OCI-LY7 (cell line): ENCODE measurements at regions not wholly inside any gene's neighbourhood (a gene's known extent, or its start where the extent isn't known, plus 50 kb on each side); places are given as distances from the start of the nearest gene placed in this dataset.

Experiments used
- BruUV-seq: library from RNA; stranded (reverse); fragments of 400-500 nt; replicated peaks from 2 replicates; lab custom pipeline; 2021; lab: Mats Ljungman, UMichigan
- CTCF ChIA-PET: fragments of 300-600 bp; sonication (Branson Sonifier 250); formaldehyde crosslinking; loops from one replicate; lab custom pipeline; 2022; ENCODE audit warnings: antibody characterized with exemption; ENCODE audit not compliant: unreplicated experiment; lab: Charles Lee
- POLR2A ChIA-PET: fragments of 300-600 bp; sonication (Branson Sonifier 250); formaldehyde crosslinking; loops from one replicate; lab custom pipeline; 2022; ENCODE audit warnings: antibody characterized with exemption; lab: Charles Lee
- DNase-seq: peaks from one replicate; pipeline ENCODE4 v3.0.0-alpha.2; 2015; ENCODE audit warnings: low spot score
- H2AFZ ChIP-seq: fragments of 200-600 bp; sonication (generic), shearing (Covaris generic); 2 replicates; pipeline ENCODE4 v1.6.1; 2014; ENCODE audit warnings: mild to moderate bottlenecking, antibody characterized with exemption, low read length, moderate library complexity
- H3K27ac ChIP-seq: fragments of 200-600 bp; sonication (generic); 2 replicates; pipeline ENCODE4 v1.5.1; 2014; ENCODE audit warnings: mixed run types, low read depth, mild to moderate bottlenecking, moderate library complexity, low read length, inconsistent platforms; ENCODE audit not compliant: poor library complexity, severe bottlenecking
- H3K36me3 ChIP-seq: fragments of 200-600 bp; sonication (generic); 2 replicates; pipeline ENCODE4 v1.6.1; 2014; ENCODE audit warnings: mild to moderate bottlenecking, antibody characterized with exemption, low read length, moderate library complexity, mixed read lengths; ENCODE audit not compliant: insufficient read depth
- H3K4me1 ChIP-seq: fragments of 200-600 bp; sonication (generic); 2 replicates; pipeline ENCODE4 v1.5.1; 2014; ENCODE audit warnings: mild to moderate bottlenecking, low read length; ENCODE audit not compliant: insufficient read depth, poor library complexity, severe bottlenecking
- H3K4me2 ChIP-seq: fragments of 200-600 bp; sonication (generic); 2 replicates; pipeline ENCODE4 v1.6.1; 2014; ENCODE audit warnings: mild to moderate bottlenecking, low read length
- H3K4me3 ChIP-seq: fragments of 200-600 bp; sonication (generic); 2 replicates; pipeline ENCODE4 v1.5.1; 2014; ENCODE audit warnings: mild to moderate bottlenecking, low read depth, low read length; ENCODE audit not compliant: poor library complexity, severe bottlenecking
- H3K79me2 ChIP-seq: fragments of 200-600 bp; sonication (generic); 2 replicates; pipeline ENCODE4 v1.6.1; 2016; ENCODE audit warnings: low read depth, mild to moderate bottlenecking, low read length, moderate library complexity, mixed read lengths; ENCODE audit not compliant: insufficient read depth
- H3K9me2 ChIP-seq: fragments of 200-600 bp; sonication (generic); 2 replicates; pipeline ENCODE4 v1.6.1; 2016; ENCODE audit warnings: mild to moderate bottlenecking, low read length, mixed read lengths; ENCODE audit not compliant: insufficient read depth
- H3K9me3 ChIP-seq: fragments of 200-600 bp; sonication (generic); 2 replicates; pipeline ENCODE4 v1.6.1; 2014; ENCODE audit warnings: mild to moderate bottlenecking, mixed run types, low read length, mixed read lengths
- H4K20me1 ChIP-seq: fragments of 200-600 bp; sonication (generic); 2 replicates; pipeline ENCODE4 v1.6.1; 2014; ENCODE audit warnings: mild to moderate bottlenecking, antibody characterized with exemption, low read length, moderate library complexity, mixed read lengths; ENCODE audit not compliant: insufficient read depth
- EZH2phosphoT487 ChIP-seq: fragments of 200-600 bp; sonication (generic); IDR thresholded peaks from 2 replicates; pipeline ENCODE4 v1.6.1; 2018; ENCODE audit warnings: low read depth, borderline replicate concordance, mild to moderate bottlenecking, mixed run types, antibody characterized with exemption, low read length, moderate library complexity, mixed read lengths
- intact Hi-C: fragments of 100-400 bp; cut with micrococcal nuclease; formaldehyde crosslinking; loops from one replicate; pipeline ENCODE4 v1.10.0; 2022; ENCODE audit not compliant: unreplicated experiment
- TF ChIP-seq, protein P1 (sequence below): fragments of 200-600 bp; sonication (generic); conservative IDR thresholded peaks from 2 replicates; pipeline ENCODE4 v1.5.1; 2014; ENCODE audit warnings: mild to moderate bottlenecking, antibody characterized with exemption, low read length, moderate library complexity, mixed read lengths

DNA sequence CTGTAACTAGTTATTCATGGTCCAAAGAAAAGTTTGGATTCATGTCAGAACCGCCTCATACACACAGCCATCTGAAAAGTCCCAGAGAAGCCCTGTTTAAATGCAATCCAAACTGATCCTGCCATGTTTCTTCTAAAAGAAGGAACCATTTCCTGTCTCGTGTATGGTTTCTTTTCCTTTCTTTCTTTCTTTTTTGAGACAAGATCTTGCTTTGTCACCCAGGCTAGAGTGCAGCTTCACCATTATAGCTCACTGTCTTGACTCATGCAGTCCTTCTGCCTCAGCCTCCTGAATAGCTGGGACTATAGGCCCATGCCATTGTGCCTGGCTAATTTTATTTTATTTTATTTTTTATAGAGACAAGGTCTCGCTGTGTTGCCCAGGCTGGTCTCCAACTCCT is 77.4 kb upstream of the NSMCE3 start:
- H3K4me2 ChIP-seq: no peak overlapping the region
- H4K20me1 ChIP-seq: no peaks in the 10 kb centered on the region
- no peak overlapping the region for H3K4me3 ChIP-seq
- BruUV-seq: no TSS peak
- DNase-seq: no peak
- POLR2A ChIA-PET: interaction anchor here (0.6 kb wide), 1 partner anchor 216 kb away, joined by 3 read pairs; no protein-coding TSS in a partner anchor
- H3K79me2 ChIP-seq: no peaks in the 10 kb centered on the region
- no peaks in the 10 kb centered on the region for H3K9me2 ChIP-seq
- no peak overlapping the region for H2AFZ ChIP-seq
- CTCF ChIA-PET: no interaction called here
- no peak overlapping the region for H3K27ac ChIP-seq
- TF ChIP-seq EZH2phosphoT487: no peak
- TF ChIP-seq, protein P1, sequence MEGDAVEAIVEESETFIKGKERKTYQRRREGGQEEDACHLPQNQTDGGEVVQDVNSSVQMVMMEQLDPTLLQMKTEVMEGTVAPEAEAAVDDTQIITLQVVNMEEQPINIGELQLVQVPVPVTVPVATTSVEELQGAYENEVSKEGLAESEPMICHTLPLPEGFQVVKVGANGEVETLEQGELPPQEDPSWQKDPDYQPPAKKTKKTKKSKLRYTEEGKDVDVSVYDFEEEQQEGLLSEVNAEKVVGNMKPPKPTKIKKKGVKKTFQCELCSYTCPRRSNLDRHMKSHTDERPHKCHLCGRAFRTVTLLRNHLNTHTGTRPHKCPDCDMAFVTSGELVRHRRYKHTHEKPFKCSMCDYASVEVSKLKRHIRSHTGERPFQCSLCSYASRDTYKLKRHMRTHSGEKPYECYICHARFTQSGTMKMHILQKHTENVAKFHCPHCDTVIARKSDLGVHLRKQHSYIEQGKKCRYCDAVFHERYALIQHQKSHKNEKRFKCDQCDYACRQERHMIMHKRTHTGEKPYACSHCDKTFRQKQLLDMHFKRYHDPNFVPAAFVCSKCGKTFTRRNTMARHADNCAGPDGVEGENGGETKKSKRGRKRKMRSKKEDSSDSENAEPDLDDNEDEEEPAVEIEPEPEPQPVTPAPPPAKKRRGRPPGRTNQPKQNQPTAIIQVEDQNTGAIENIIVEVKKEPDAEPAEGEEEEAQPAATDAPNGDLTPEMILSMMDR: no peak
- intact Hi-C loops: no loop called here
- no peaks in the 10 kb centered on the region for H3K9me3 ChIP-seq
- H3K4me1 ChIP-seq: no peaks in the 10 kb centered on the region
- H3K36me3 ChIP-seq: no peaks in the 10 kb centered on the region

- Histone ChIP-seq H3K4me1 (no peaks in the 10 kb centered on the region), H2AFZ (no peak overlapping the region), H3K9me3 (no peaks in the 10 kb centered on the region), H3K4me3 (no peak overlapping the region), H3K27ac (no peak overlapping the region), H4K20me1 (no peaks in the 10 kb centered on the region), H3K79me2 (no peaks in the 10 kb centered on the region), H3K4me2 (no peak overlapping the region), H3K36me3 (no peaks in the 10 kb centered on the region), H3K9me2 (no peaks in the 10 kb centered on the region)
- no peak for TF ChIP-seq EZH2phosphoT487
- TF ChIP-seq, protein P1: no peak
- ChIA-PET POLR2A (interaction anchor here (0.6 kb wide), 2 partner anchors 217 to 482 kb away, joined by 3 read pairs; no protein-coding TSS in a partner anchor), CTCF (no interaction called here)
- intact Hi-C loops: no loop called here
- BruUV-seq: no TSS peak
- DNase-seq: no peak
These were observed 76.2 kb upstream of the NSMCE3 start for GRCh38 chr15:29345549-29346525.

DNA sequence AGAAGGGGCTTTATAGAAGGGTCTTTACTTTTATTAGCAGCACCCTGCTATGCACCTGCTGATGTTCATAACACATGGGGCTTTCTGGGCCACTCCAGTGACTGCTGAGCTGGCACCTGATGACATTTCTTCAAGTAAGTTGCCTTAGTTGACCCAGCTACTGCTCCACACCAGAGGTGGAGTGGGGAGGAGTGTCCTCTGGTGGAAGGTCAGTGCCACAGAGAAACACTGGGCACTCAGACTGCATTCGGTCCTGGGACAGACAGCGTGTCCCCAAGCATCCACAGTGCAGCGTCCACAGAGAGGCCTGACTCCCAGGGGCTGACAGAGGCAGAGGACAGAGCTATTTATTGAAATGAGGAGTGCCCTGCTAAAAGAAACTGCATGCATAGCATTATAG is 74.9 kb upstream of the NSMCE3 start:
- Histone ChIP-seq H3K4me2 (no peak overlapping the region), H3K79me2 (no peaks in the 10 kb centered on the region), H3K4me1 (no peaks in the 10 kb centered on the region), H3K9me3 (no peaks in the 10 kb centered on the region), H3K9me2 (no peaks in the 10 kb centered on the region), H3K36me3 (no peaks in the 10 kb centered on the region), H3K27ac (no peak overlapping the region), H3K4me3 (no peak overlapping the region), H4K20me1 (no peaks in the 10 kb centered on the region), H2AFZ (no peak overlapping the region)
- CTCF ChIA-PET: no interaction called here
- intact Hi-C loops: no loop called here
- no peak for DNase-seq
- no TSS peak for BruUV-seq
- no peak for TF ChIP-seq EZH2phosphoT487
- TF ChIP-seq, protein P1: no peak
- POLR2A ChIA-PET: no interaction called here
